Bronchial epithelial cell (primary cell): ENCODE measurements at regions not wholly inside any gene's neighbourhood (a gene's known extent, or its start where the extent isn't known, plus 50 kb on each side); places are given as distances from the start of the nearest gene placed in this dataset.
"Not testable (repeated sequence)": the region's sequence is repeated elsewhere in the genome, so short reads cannot be mapped to it uniquely, and the experiment has no call there.

Source experiments
- DNase-seq: peaks from one replicate; pipeline ENCODE4 v3.0.0-alpha.2; 2010; ENCODE audit warnings: low read depth
- FAIRE-seq: peaks from 2 replicates; lab custom pipeline; 2011; peaks lifted over from hg19 to GRCh38; lab: Jason Lieb, UNC
- H3K27me3 ChIP-seq: 2 replicates; pipeline ENCODE4 v1.5.1; 2011; ENCODE audit warnings: low read length; ENCODE audit not compliant: control insufficient read depth, insufficient read depth
- H3K36me3 ChIP-seq: 2 replicates; pipeline ENCODE4 v1.5.1; 2011; ENCODE audit warnings: low read length; ENCODE audit not compliant: control insufficient read depth, insufficient read depth
- H3K4me3 ChIP-seq: 2 replicates; pipeline ENCODE4 v1.5.1; 2011; ENCODE audit warnings: mild to moderate bottlenecking, low read depth, low read length, control low read depth
- CTCF ChIP-seq: IDR thresholded peaks from 2 replicates; pipeline ENCODE4 v1.5.1; 2011; ENCODE audit warnings: mild to moderate bottlenecking, moderate library complexity, low read length, control low read depth, inconsistent platforms; ENCODE audit not compliant: insufficient read depth, severe bottlenecking

- FAIRE-seq (no peak), DNase-seq (no peak)
- H3K36me3 ChIP-seq = no peaks in the 10 kb centered on the region
- no peaks in the 10 kb centered on the region for H3K27me3 ChIP-seq
- no peak for TF ChIP-seq CTCF
- H3K4me3 ChIP-seq = no peak overlapping the region
Measured at GRCh38 chr5:30131-30530, 61.8 kb upstream of the PLEKHG4B start.

GRCh38 chr5:30556-30955 lies 61.4 kb upstream of the PLEKHG4B start:
- H3K27me3 ChIP-seq, DNase-seq, H3K4me3 ChIP-seq, FAIRE-seq, H3K36me3 ChIP-seq: not testable (repeated sequence)

- FAIRE-seq (no peak), DNase-seq (no peak)
- no peak overlapping the region for H3K4me3 ChIP-seq
- no peak for TF ChIP-seq CTCF
- H3K27me3 ChIP-seq = no peaks in the 10 kb centered on the region
- no peaks in the 10 kb centered on the region for H3K36me3 ChIP-seq
Measured at GRCh38 chr5:32165-32564, 59.8 kb upstream of the PLEKHG4B start.

GRCh38 chr5:35521-35920 lies 56.4 kb upstream of the PLEKHG4B start:
- not testable (repeated sequence) for H3K4me3 ChIP-seq, H3K36me3 ChIP-seq, H3K27me3 ChIP-seq, DNase-seq, FAIRE-seq

GRCh38 chr5:37207-37606 lies 54.8 kb upstream of the PLEKHG4B start:
- not testable (repeated sequence) for DNase-seq, H3K36me3 ChIP-seq, H3K27me3 ChIP-seq, H3K4me3 ChIP-seq, FAIRE-seq

- TF ChIP-seq CTCF = no peak
- FAIRE-seq (no peak), DNase-seq (no peak)
- no peak overlapping the region for H3K4me3 ChIP-seq
- H3K36me3 ChIP-seq = no peaks in the 10 kb centered on the region
- H3K27me3 ChIP-seq = no peaks in the 10 kb centered on the region
Measured at GRCh38 chr5:39979-40583, 51.9 kb upstream of the PLEKHG4B start.
